NT2/D1 (cell line): ENCODE measurements at regions not wholly inside any gene's neighbourhood (a gene's known extent, or its start where the extent isn't known, plus 50 kb on each side); places are given as distances from the start of the nearest gene placed in this dataset.

ENCODE experiments used
- SUZ12 ChIP-seq: IDR thresholded peaks from 2 replicates; pipeline ENCODE4 v1.6.1; 2011; ENCODE audit not compliant: insufficient read length, insufficient read depth; ENCODE audit errors: extremely low read depth
- YY1 ChIP-seq: IDR thresholded peaks from 2 replicates; pipeline ENCODE4 v1.6.1; 2011; ENCODE audit not compliant: insufficient read length, insufficient read depth
- ZNF274 ChIP-seq: IDR thresholded peaks from 2 replicates; pipeline ENCODE4 v1.6.1; 2011; ENCODE audit warnings: mild to moderate bottlenecking, low read depth, low read length

- TF ChIP-seq YY1 = no peak
- TF ChIP-seq ZNF274 = no peak
- no peak for TF ChIP-seq SUZ12
Measured at GRCh38 chr5:111953351-111954127, 196.5 kb upstream of the NREP start.
